ENCODE measurements at regions not wholly inside any gene's neighbourhood (a gene's known extent, or its start where the extent isn't known, plus 50 kb on each side); places are given as distances from the start of the nearest gene placed in this dataset.
"Not testable (repeated sequence)": the region's sequence is repeated elsewhere in the genome, so short reads cannot be mapped to it uniquely, and the experiment has no call there.

DNA sequence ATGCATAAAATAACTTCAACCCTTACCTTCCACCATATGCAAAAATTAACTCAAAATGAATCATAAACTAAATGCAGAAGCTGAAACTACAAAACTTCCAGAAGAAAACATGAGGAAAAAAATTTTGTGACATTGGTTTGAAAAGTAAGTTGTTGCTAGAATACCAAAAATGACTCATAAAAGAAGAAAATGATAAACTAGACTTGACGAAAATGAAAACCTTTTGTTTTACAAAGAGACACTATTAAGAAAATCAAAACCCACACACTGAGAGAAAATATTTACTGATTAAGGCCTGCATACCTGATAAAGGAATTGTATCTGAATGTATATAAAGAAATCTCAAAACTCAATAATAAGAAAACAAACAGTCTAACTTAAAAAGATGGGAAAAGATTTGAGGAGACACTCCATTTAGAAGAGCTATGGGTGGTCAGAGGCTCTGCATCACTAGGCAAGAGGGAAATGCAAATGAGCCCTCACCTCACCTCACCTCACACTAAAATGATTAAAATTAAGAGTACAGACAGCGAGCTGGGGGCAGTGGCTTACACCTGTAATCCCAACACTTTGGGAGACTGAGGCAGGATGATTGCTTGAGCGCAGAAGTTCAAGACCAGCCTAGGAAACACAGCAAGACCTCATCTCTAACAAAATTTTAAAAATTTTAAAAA is 97.6 kb upstream of the CST7 start:
- DNase-seq (ENCODE audit: low read depth), result no peak
- TF ChIP-seq, protein P1, sequence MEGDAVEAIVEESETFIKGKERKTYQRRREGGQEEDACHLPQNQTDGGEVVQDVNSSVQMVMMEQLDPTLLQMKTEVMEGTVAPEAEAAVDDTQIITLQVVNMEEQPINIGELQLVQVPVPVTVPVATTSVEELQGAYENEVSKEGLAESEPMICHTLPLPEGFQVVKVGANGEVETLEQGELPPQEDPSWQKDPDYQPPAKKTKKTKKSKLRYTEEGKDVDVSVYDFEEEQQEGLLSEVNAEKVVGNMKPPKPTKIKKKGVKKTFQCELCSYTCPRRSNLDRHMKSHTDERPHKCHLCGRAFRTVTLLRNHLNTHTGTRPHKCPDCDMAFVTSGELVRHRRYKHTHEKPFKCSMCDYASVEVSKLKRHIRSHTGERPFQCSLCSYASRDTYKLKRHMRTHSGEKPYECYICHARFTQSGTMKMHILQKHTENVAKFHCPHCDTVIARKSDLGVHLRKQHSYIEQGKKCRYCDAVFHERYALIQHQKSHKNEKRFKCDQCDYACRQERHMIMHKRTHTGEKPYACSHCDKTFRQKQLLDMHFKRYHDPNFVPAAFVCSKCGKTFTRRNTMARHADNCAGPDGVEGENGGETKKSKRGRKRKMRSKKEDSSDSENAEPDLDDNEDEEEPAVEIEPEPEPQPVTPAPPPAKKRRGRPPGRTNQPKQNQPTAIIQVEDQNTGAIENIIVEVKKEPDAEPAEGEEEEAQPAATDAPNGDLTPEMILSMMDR (IDR thresholded peaks at IDR 0.05; ENCODE audit: low read depth, low read length, missing control alignments), result no peak
- no peak overlapping the region for H3K4me3 ChIP-seq (ENCODE audit: low read depth, low read length)

DNA sequence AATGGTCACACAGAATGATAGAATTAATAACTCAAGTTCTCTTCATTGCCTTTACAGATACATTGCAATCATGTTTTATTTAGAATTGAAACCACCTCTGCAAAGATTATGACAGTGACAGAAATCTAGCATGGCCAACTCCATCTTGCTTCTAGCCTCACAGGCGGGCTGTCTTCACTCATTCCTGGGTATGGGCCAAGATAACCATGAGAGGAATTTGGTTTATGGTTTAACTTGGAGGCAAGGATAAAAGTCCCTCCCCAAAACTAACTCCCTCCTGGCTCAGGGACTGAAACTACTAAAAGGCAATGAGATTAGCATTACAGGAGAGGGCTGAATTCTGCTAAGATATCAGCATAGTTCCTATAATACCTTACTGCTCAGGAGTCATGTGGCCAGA is 95.2 kb upstream of the CST7 start:
- TF ChIP-seq, protein P1 (IDR thresholded peaks at IDR 0.05; ENCODE audit: low read depth, low read length, missing control alignments), result no peak
- H3K4me3 ChIP-seq (ENCODE audit: low read depth, low read length), result no peak overlapping the region
- no peak for DNase-seq (ENCODE audit: low read depth)

- no peak for DNase-seq (ENCODE audit: low read depth)
- TF ChIP-seq, protein P1 (IDR thresholded peaks at IDR 0.05; ENCODE audit: low read depth, low read length, missing control alignments), result no peak
- H3K4me3 ChIP-seq (ENCODE audit: low read depth, low read length), result no peak overlapping the region
Observed at GRCh38 chr20:24855848-24856247, 93.2 kb upstream of the CST7 start.

DNA sequence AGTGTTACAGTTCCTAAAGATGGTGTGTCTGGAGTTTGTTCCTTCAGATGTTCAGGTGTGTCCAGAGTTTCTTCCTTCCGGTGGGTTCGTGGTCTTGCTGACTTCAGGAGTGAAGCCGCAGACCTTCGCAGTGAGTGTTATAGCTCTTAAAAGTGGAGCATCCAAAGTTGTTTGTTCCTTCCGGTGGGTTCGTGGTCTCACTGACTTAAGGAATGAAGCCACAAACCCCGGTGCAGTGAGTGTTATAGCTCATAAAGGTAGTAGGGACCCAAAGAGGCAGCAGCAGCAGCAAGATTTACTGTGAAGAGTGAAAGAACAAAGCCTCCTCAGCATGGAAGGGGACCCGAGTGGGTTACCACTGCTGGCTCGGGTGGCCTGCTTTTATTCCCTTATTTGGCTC is 90.6 kb upstream of the CST7 start:
- not testable (repeated sequence) for H3K4me3 ChIP-seq (ENCODE audit: low read depth, low read length); DNase-seq (ENCODE audit: low read depth)

DNA sequence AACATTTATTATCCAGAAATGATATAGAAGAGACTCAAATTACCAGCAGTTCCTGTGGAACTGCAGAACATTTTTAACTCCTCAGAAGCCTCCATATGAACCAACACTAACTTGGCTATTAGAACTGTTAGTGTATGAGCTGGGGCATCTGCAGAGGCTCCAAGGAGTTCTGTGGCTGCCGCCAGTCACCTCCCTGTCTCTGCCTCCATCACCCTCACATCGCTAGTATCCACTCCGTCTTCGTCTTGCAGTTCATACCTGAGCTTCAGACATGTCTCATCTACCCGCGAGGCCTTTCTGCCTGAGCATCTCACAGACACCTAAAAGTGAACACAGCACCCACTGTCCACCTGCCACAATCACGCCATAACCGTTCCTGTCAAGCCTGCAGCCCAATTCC is 89.5 kb upstream of the CST7 start:
- H3K4me3 ChIP-seq (ENCODE audit: low read depth, low read length), result no peak overlapping the region
- TF ChIP-seq, protein P1 (IDR thresholded peaks at IDR 0.05; ENCODE audit: low read depth, low read length, missing control alignments), result no peak
- DNase-seq (ENCODE audit: low read depth), result no peak

DNA sequence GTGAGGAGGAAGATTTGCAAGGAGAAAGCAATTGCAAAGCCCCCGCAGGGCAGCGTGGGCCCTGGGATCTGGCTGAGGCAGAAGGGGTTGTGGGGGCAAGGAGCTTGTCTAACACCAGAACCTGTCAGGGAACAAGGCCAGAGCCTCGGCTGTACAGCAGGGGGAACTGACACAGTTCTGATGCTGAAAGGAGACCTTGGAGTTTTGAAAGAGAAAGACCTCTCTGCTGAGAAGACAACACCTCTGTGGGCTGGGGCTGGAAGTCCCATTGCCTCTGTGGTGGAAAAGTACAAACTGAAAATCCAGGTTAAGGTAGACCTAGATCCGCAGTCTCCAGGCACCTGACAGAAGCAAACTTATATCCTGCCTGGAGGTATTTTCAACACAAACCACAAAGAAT is 86.9 kb upstream of the CST7 start:
- DNase-seq (ENCODE audit: low read depth), result no peak
- TF ChIP-seq, protein P1 (IDR thresholded peaks at IDR 0.05; ENCODE audit: low read depth, low read length, missing control alignments), result no peak
- no peak overlapping the region for H3K4me3 ChIP-seq (ENCODE audit: low read depth, low read length)

- no peak for DNase-seq (ENCODE audit: low read depth)
- TF ChIP-seq, protein P1 (IDR thresholded peaks at IDR 0.05; ENCODE audit: low read depth, low read length, missing control alignments), result no peak
- no peak overlapping the region for H3K4me3 ChIP-seq (ENCODE audit: low read depth, low read length)
Observed at GRCh38 chr20:24862606-24863005, 86.5 kb upstream of the CST7 start.

Measured in GM12864 (cell line).